ENCODE measurements at regions not wholly inside any gene's neighbourhood (a gene's known extent, or its start where the extent isn't known, plus 50 kb on each side); places are given as distances from the start of the nearest gene placed in this dataset.
"Not testable (repeated sequence)": the region's sequence is repeated elsewhere in the genome, so short reads cannot be mapped to it uniquely, and the experiment has no call there.

GRCh38 chr5:56763711-56764466 is 51.5 kb upstream of the MAP3K1 start:
- no peak for DNase-seq

- no peak for DNase-seq
These were observed 52.2 kb upstream of the MAP3K1 start for GRCh38 chr5:56763182-56763581.

GRCh38 chr5:56761151-56761885 is 54.0 kb upstream of the MAP3K1 start:
- no peak for DNase-seq

- DNase-seq = no peak
These were observed 54.6 kb upstream of the MAP3K1 start for GRCh38 chr5:56760723-56761122.

DNA sequence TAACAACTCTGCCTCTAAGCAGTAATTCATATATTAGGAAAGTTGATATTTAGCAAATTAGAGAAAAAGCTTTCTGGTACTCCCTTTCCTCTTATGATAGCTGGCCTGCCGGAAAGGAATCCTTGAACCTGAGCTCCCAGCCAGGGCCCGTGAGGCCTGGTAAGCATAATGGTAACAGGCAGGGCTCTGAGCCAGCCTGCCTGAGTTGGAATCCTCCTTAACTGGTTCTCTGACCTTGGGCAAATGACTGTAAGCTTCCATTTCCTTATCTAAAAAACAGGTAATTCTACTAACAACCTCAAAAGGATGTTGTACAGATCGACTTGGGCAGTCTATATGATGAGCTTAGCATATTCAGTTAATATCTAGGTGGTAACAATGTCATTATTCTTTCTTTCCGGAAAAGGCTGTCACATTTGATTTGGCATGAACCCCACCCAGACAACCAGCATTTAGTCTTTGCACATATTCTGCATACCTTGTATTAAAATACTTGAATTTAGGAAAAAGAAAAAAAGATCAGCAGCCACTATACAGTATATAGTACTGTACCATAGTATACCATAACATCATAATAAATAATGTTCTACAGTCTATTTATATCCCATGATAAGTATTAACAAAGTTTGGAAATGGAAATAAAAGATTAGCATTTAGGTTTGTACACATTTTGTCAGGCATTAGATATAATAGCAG is 55.7 kb upstream of the MAP3K1 start:
- no peak for DNase-seq

- DNase-seq = no peak
These were observed 58.3 kb upstream of the MAP3K1 start for GRCh38 chr5:56757077-56757476.

DNA sequence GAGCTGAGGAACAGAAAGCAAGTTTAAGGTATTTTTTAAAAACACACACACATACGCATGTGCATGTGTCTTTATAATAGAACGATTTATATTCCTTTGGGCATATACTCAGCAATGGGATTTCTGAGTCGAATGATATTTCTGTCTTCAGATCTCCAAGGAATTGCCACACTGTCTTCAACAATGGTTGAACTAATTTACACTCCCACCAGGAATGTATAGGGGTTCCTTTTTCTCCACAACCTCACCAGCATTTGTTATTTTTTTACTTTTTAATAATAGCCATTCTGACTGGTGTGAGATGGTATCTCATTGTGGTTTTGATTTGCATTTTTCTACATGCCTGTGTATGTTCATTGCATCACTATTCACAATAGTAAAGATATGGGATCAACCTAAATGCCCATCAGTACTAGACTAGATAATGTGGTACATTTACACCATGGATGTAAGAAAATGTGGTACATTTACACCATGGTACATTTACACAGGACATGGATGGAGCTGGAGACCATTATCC is 60.3 kb upstream of the MAP3K1 start:
- no peak for DNase-seq

- DNase-seq = not testable (repeated sequence)
These were observed 61.8 kb upstream of the MAP3K1 start for GRCh38 chr5:56753588-56753987.

- no peak for DNase-seq
These were observed 63.6 kb upstream of the MAP3K1 start for GRCh38 chr5:56751572-56752313.

- DNase-seq = no peak
These were observed 65.5 kb upstream of the MAP3K1 start for GRCh38 chr5:56749842-56750241.

GRCh38 chr5:56746553-56747339 is 68.6 kb upstream of the MAP3K1 start:
- DNase-seq = no peak

- no peak for DNase-seq
These were observed 69.5 kb upstream of the MAP3K1 start for GRCh38 chr5:56745864-56746263.

DNA sequence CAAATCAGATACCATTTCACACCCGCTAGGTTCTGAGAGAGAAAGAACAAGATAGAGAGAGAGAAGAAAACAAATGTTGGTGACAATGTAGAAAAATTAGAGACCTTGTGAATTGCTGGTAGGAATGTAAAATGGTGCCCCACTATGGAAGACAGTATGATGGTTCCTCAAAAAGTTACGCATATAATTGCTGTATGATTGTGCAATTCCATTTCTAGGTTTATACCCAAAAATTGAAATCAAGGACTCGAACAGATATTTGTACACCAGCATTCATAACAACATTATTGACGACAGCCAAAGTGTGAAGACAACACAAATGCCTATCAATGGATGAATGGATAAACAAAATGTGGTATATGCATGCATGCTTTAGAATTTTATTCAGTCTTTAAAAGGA is 74.5 kb upstream of the MAP3K1 start:
- no peak for DNase-seq

GRCh38 chr5:56739990-56740389 is 75.4 kb upstream of the MAP3K1 start:
- DNase-seq = no peak

GRCh38 chr5:56737951-56738606 is 77.3 kb upstream of the MAP3K1 start:
- DNase-seq = no peak

DNA sequence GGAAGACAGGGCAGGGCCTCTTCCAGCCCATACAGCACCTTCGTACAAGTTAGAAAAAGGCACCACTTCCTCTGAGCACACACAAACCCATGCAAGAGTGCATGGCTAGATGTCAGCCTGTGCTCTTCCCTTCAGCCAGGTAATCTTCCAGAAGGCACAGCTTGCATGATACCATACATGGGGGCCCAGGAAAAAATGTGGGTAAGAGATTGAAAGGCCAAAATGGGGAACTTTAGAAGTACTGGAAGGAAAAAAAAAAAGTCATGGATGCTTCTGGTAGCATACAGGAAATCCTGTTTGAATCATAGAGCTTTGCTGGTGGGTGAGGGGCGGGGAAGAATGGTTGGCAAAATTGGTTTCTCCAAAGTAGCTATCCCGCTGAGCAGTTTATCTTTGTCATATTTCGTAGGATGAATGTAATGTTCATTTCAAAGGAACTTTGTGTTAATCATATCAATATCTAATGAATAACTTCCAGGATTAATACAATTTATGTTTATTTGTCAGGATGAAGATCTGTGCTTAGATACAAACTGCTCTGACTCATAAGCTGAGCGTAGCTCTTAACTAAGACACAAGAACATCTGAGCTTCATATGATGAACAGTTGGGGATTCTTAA is 78.2 kb upstream of the MAP3K1 start:
- DNase-seq = no peak

DNA sequence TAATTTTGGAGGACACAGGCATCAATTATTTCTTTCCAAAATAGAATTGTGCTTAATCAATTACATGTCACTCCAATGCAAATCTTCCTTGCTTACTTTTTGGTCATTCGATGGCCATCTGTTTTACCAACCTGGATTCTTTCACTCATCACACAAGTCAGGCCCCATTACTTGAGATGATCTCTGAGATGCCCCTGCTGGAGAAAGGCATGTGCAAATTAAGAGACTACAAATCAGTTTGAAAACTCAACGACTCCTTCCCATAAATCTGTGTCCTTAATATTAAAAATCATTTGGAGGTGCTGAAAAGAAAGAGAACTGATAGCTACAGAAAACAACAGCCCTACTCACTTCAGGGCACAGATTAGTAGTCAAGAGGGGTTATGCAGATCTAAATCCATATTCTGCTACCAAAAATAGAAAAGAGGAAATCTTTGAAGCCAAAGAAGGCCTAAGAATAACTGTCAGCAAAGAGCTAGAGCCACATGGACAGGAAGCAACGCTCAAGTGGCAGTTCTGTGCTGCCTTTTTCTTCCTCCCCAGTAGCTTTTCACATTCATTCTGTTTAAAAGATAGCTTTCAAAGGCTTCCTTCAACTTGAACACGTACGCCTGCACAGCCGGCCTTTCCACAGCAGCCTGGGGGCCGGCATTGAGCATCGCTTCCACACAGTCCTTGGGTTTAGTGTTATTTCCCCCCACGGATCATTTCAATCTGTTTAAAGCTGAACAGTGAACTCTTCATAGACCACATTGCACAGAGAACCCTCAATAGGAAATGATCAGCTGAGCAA is 79.3 kb upstream of the MAP3K1 start:
- no peak for DNase-seq

GRCh38 chr5:56734091-56734694 is 81.2 kb upstream of the MAP3K1 start:
- no peak for DNase-seq

DNA sequence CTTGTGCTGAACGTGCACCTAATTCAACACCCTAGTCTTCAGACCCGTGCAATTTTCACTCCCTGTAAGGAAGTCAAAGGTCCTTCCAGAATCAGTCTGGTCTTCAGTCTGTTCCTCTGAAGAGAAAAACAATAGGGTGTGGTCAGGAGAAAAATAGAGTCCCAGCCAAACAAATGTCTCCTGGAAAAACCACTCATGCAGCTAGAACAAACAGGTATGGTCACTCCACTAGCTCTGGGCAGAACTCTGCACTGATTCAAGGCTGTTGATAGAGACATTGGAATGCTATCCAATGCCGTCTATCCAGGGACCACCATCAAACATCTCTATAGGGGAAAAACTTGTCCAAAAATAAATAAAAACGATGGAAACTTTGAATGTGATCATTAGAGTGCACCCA is 81.8 kb upstream of the MAP3K1 start:
- no peak for DNase-seq

DNA sequence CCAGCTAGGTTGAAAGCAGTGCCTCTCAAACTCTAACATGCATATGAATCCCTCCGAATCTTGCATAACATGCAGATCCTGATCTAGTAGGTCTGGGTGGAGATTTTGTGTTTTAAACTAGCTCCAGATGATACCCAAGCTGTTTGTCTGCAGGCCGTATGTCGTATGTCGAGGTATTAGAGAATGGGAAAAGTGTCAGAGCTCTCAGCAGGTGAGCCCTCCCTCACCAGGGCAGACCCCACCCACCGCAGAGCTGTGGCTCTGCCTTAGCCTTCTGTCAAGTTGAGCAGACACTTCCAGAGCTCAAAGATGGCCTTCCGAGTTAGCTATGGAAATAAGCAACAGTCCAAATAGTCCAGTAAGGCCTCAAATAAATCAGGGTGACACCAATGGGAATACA is 83.2 kb upstream of the MAP3K1 start:
- DNase-seq = no peak

Measured in SHP77 (cell line).